Caco-2 (cell line): ENCODE measurements at regions not wholly inside any gene's neighbourhood (a gene's known extent, or its start where the extent isn't known, plus 50 kb on each side); places are given as distances from the start of the nearest gene placed in this dataset.

Experiments used
- BruUV-seq: library from RNA; stranded (reverse); fragments of 400-500 nt; replicated peaks from 2 replicates; lab custom pipeline; 2021; lab: Mats Ljungman, UMichigan
- CTCF ChIA-PET: fragments of 300-600 bp; sonication (Branson Sonifier 250); formaldehyde crosslinking; loops from one replicate; lab custom pipeline; 2022; ENCODE audit warnings: antibody characterized with exemption; lab: Charles Lee
- POLR2A ChIA-PET: fragments of 300-600 bp; sonication (Branson Sonifier 250); formaldehyde crosslinking; loops from one replicate; lab custom pipeline; 2022; ENCODE audit warnings: antibody characterized with exemption; lab: Charles Lee
- DNase-seq, 2 experiments: peaks; one replicate each; pipeline versions ENCODE4 v3.0.0 to v3.0.0-alpha.2; 2020 to 2022
- H3K27me3 ChIP-seq: replicated peaks from 2 replicates; pipeline ENCODE4 v1.6.0; 2011; ENCODE audit warnings: low read length; ENCODE audit not compliant: control insufficient read depth, insufficient read depth
- H3K36me3 ChIP-seq: 2 replicates; pipeline ENCODE4 v1.5.1; 2011; ENCODE audit warnings: low read length; ENCODE audit not compliant: control insufficient read depth, insufficient read depth
- H3K4me1 ChIP-seq: fragments of 250-450 bp; sonication (Bioruptor Pico); 2 replicates; pipeline ENCODE4 v1.5.1; 2020; ENCODE audit warnings: mild to moderate bottlenecking
- H3K4me3 ChIP-seq: 2 replicates; pipeline ENCODE4 v1.5.1; 2011; ENCODE audit warnings: low read depth, mild to moderate bottlenecking, control low read depth, low read length
- H3K9me3 ChIP-seq: fragments of 250-450 bp; sonication (Bioruptor Pico); 2 replicates; pipeline ENCODE4 v1.5.1; 2020; ENCODE audit warnings: mild to moderate bottlenecking, moderate library complexity
- H3K27ac Mint-ChIP-seq: one replicate; pipeline ENCODE4 v1.8.0; 2022; ENCODE audit warnings: mixed read lengths; ENCODE audit not compliant: unreplicated experiment
- H3K27me3 Mint-ChIP-seq: one replicate; pipeline ENCODE4 v1.8.0; 2022; ENCODE audit warnings: mixed read lengths; ENCODE audit not compliant: insufficient read depth, unreplicated experiment
- H3K36me3 Mint-ChIP-seq: one replicate; pipeline ENCODE4 v1.8.0; 2022; ENCODE audit warnings: mild to moderate bottlenecking, mixed read lengths; ENCODE audit not compliant: insufficient read depth, unreplicated experiment
- H3K4me1 Mint-ChIP-seq: one replicate; pipeline ENCODE4 v1.8.0; 2022; ENCODE audit warnings: low read depth, mixed read lengths; ENCODE audit not compliant: unreplicated experiment
- H3K4me3 Mint-ChIP-seq: one replicate; pipeline ENCODE4 v1.8.0; 2022; ENCODE audit warnings: mild to moderate bottlenecking, moderate library complexity, mixed read lengths; ENCODE audit not compliant: unreplicated experiment
- H3K9me3 Mint-ChIP-seq: one replicate; pipeline ENCODE4 v1.8.0; 2022; ENCODE audit warnings: mixed read lengths; ENCODE audit not compliant: unreplicated experiment
- CTCF ChIP-seq, 2 experiments: fragments of 200-600 bp in 1 of 2; IDR thresholded peaks; 1 replicate in 1 of 2; 2 replicates in 1 of 2; pipeline versions ENCODE4 v1.5.1 to v1.8.0; 2011 to 2022; ENCODE audit warnings: antibody characterized with exemption in 1 of 2, control low read depth in 1 of 2, inconsistent platforms in 1 of 2, low read depth in 1 of 2, low read length in 1 of 2, mild to moderate bottlenecking in 1 of 2, moderate library complexity in 1 of 2; ENCODE audit not compliant: insufficient read depth in 1 of 2, severe bottlenecking in 1 of 2, unreplicated experiment in 1 of 2
- intact Hi-C: fragments of 100-400 bp; cut with micrococcal nuclease; formaldehyde crosslinking; loops from one replicate; pipeline ENCODE4 v1.10.0; 2022; ENCODE audit not compliant: unreplicated experiment

DNA sequence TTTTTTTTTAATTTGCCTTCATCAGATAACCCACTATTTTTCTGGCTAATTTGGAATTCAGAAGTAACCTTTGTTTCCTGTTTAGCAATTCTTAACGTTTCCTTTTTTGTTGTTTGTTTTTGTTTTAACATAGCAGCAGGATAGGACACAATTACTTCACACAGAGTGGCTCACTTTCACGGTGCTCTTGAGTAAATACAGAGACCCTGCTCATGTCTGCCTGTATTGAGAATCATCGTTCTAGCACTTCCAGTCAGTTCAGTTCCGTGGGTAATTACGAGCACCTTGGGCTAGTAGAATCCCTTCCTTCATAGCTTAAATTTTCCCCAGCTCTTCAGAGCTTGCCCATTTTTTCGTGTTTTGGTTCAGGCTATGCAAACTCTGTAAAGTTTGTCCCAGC lies 1225.4 kb upstream of the LRRTM1 start:
- CTCF ChIA-PET = no interaction called here
- Mint-ChIP-seq H3K36me3 (no peaks in the 10 kb centered on the region), H3K9me3 (no peaks in the 10 kb centered on the region), H3K4me3 (no peak overlapping the region), H3K4me1 (no peaks in the 10 kb centered on the region), H3K27me3 (no peaks in the 10 kb centered on the region), H3K27ac (no peak overlapping the region)
- POLR2A ChIA-PET = no interaction called here
- H3K27me3 ChIP-seq = no peaks in the 10 kb centered on the region
- no peak overlapping the region for H3K4me3 ChIP-seq
- intact Hi-C loops = no loop called here
- no peak for TF ChIP-seq CTCF (IDR thresholded peaks at IDR 0.05; ENCODE audit: insufficient read depth in 1 of 2, low read depth in 1 of 2, low read length in 1 of 2, severe bottlenecking in 1 of 2, unreplicated experiment in 1 of 2)
- DNase-seq = no peak
- no TSS peak for BruUV-seq
- H3K4me1 ChIP-seq = no peaks in the 10 kb centered on the region
- no peaks in the 10 kb centered on the region for H3K9me3 ChIP-seq
- no peaks in the 10 kb centered on the region for H3K36me3 ChIP-seq

DNA sequence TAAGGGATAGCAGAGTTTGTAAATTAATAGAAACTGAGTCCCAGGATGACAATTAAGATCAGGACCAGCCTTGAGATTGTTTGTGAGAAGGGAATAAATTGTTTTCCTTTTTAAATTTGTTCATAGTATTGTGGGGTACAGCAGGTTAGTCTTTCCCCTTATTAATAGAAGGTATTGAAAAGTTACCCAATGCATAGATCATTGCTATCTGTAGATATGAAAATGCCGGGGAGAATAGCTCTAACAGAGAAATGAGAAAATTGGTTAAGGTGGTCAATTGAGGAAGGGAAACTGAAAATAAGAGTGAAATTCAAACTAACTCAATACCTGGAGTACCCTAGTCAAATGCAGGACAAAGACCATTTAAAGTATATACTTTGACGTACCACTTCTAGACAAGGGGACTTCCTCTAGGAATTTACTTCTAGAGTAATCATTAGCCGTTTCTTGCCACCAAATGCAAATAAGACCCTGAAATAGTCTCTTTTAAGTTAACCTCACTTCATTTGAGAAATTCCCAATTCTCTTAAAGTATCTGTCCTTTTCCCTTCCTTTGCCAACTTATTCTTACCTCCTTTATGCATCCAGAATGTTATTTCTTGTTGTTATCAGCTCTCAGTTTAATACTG lies 1224.4 kb upstream of the LRRTM1 start:
- H3K4me3 ChIP-seq = no peak overlapping the region
- no peaks in the 10 kb centered on the region for H3K4me1 Mint-ChIP-seq
- H3K27me3 Mint-ChIP-seq = no peaks in the 10 kb centered on the region
- DNase-seq = no peak
- no peak for TF ChIP-seq CTCF (IDR thresholded peaks at IDR 0.05; ENCODE audit: insufficient read depth in 1 of 2, low read depth in 1 of 2, low read length in 1 of 2, severe bottlenecking in 1 of 2, unreplicated experiment in 1 of 2)
- H3K4me3 Mint-ChIP-seq = no peak overlapping the region
- CTCF ChIA-PET = no interaction called here
- H3K36me3 ChIP-seq = no peaks in the 10 kb centered on the region
- no peaks in the 10 kb centered on the region for H3K27me3 ChIP-seq
- no peaks in the 10 kb centered on the region for H3K4me1 ChIP-seq
- POLR2A ChIA-PET = no interaction called here
- intact Hi-C loops = no loop called here
- H3K27ac Mint-ChIP-seq = no peak overlapping the region
- no peaks in the 10 kb centered on the region for H3K9me3 ChIP-seq
- no peaks in the 10 kb centered on the region for H3K36me3 Mint-ChIP-seq
- BruUV-seq = no TSS peak
- no peaks in the 10 kb centered on the region for H3K9me3 Mint-ChIP-seq

GRCh38 chr2:81523344-81523743 lies 1218.8 kb upstream of the LRRTM1 start:
- Mint-ChIP-seq H3K36me3 (no peaks in the 10 kb centered on the region), H3K4me3 (no peak overlapping the region), H3K9me3 (no peaks in the 10 kb centered on the region), H3K4me1 (no peaks in the 10 kb centered on the region), H3K27me3 (no peaks in the 10 kb centered on the region), H3K27ac (no peak overlapping the region)
- Histone ChIP-seq H3K9me3 (no peaks in the 10 kb centered on the region), H3K4me1 (no peaks in the 10 kb centered on the region), H3K4me3 (no peak overlapping the region), H3K27me3 (no peaks in the 10 kb centered on the region), H3K36me3 (no peaks in the 10 kb centered on the region)
- DNase-seq = no peak
- POLR2A ChIA-PET = no interaction called here
- intact Hi-C loops = no loop called here
- no TSS peak for BruUV-seq
- TF ChIP-seq CTCF (IDR thresholded peaks at IDR 0.05; ENCODE audit: insufficient read depth in 1 of 2, low read depth in 1 of 2, low read length in 1 of 2, severe bottlenecking in 1 of 2, unreplicated experiment in 1 of 2) = no peak
- CTCF ChIA-PET = no interaction called here
